CD4-positive, alpha-beta memory T cell (primary cell): ENCODE measurements at regions not wholly inside any gene's neighbourhood (a gene's known extent, or its start where the extent isn't known, plus 50 kb on each side); places are given as distances from the start of the nearest gene placed in this dataset.

Source experiments
- CTCF ChIA-PET: fragments of 350-600 bp; sonication (Branson Sonifier 250); formaldehyde crosslinking; loops from one replicate; lab custom pipeline; 2021; ENCODE audit warnings: inconsistent platforms; ENCODE audit not compliant: partially characterized antibody; lab: Charles Lee
- POLR2A ChIA-PET: fragments of 350-600 bp; sonication (Branson Sonifier 250); formaldehyde crosslinking; loops from one replicate; lab custom pipeline; 2021; ENCODE audit not compliant: partially characterized antibody; lab: Charles Lee
- DNase-seq, 5 donors: peaks; one replicate each; pipeline versions ENCODE4 v3.0.0 to v3.0.0-alpha.2; 2020 to 2022; ENCODE audit warnings: mixed read lengths in 1 of 5
- H3K27ac ChIP-seq: one replicate; pipeline ENCODE4 v1.7.0; 2013; ENCODE audit warnings: low read depth, low read length
- H3K27me3 ChIP-seq: 2 replicates; pipeline ENCODE4 v1.7.0; 2013; ENCODE audit warnings: mild to moderate bottlenecking, low read length, moderate library complexity; ENCODE audit not compliant: insufficient read depth
- H3K36me3 ChIP-seq: 2 replicates; pipeline ENCODE4 v1.7.0; 2013; ENCODE audit warnings: mild to moderate bottlenecking, low read length, moderate library complexity; ENCODE audit not compliant: insufficient read depth
- H3K4me1 ChIP-seq: 2 replicates; pipeline ENCODE4 v1.7.0; 2013; ENCODE audit warnings: mild to moderate bottlenecking, low read length, moderate library complexity; ENCODE audit not compliant: insufficient read depth
- H3K4me3 ChIP-seq, 2 donors: one replicate each; pipeline ENCODE4 v1.7.0; 2013; ENCODE audit warnings: low read length in 2 of 2, mild to moderate bottlenecking in 1 of 2
- H3K9me3 ChIP-seq, 2 donors: one replicate each; pipeline ENCODE4 v1.7.0; 2013; ENCODE audit warnings: low read length in 2 of 2, control low read depth in 1 of 2; ENCODE audit not compliant: control insufficient read depth in 1 of 2
- H3K27ac Mint-ChIP-seq, 7 donors: one replicate each; pipeline ENCODE4 v1.8.0; 2020 to 2021; ENCODE audit warnings: mixed read lengths in 7 of 7, mild to moderate bottlenecking in 6 of 7, inconsistent platforms in 3 of 7, moderate library complexity in 3 of 7
- H3K27me3 Mint-ChIP-seq, 2 donors: one replicate each; pipeline ENCODE4 v1.8.0; 2020 to 2021; ENCODE audit warnings: mixed read lengths in 2 of 2
- H3K36me3 Mint-ChIP-seq, 2 donors: one replicate each; pipeline ENCODE4 v1.8.0; 2020 to 2021; ENCODE audit warnings: mixed read lengths in 2 of 2, inconsistent platforms in 1 of 2, mild to moderate bottlenecking in 1 of 2
- H3K4me1 Mint-ChIP-seq, 4 donors: one replicate each; pipeline ENCODE4 v1.8.0; 2020 to 2021; ENCODE audit warnings: mixed read lengths in 4 of 4, mild to moderate bottlenecking in 1 of 4
- H3K4me3 Mint-ChIP-seq, 8 donors: one replicate each; pipeline ENCODE4 v1.8.0; 2020 to 2021; ENCODE audit warnings: mixed read lengths in 8 of 8, mild to moderate bottlenecking in 7 of 8, moderate library complexity in 6 of 8, inconsistent platforms in 3 of 8
- H3K9me3 Mint-ChIP-seq, 8 donors: one replicate each; pipeline ENCODE4 v1.8.0; 2020 to 2021; ENCODE audit warnings: mixed read lengths in 8 of 8, mild to moderate bottlenecking in 5 of 8, inconsistent platforms in 3 of 8, moderate library complexity in 1 of 8
- intact Hi-C: fragments of 100-400 bp; cut with micrococcal nuclease; formaldehyde crosslinking; loops from one replicate; pipeline ENCODE4 v1.15.1; 2023

GRCh38 chr1:67540025-67540732 lies 110.0 kb upstream of the SERBP1 start:
- Histone ChIP-seq H3K4me3 (no peak overlapping the region), H3K36me3 (no peaks in the 10 kb centered on the region), H3K27me3 (no peaks in the 10 kb centered on the region), H3K9me3 (no peaks in the 10 kb centered on the region), H3K4me1 (no peaks in the 10 kb centered on the region), H3K27ac (no peak overlapping the region)
- no peak overlapping the region for H3K27ac Mint-ChIP-seq
- peaks cover 0 to 4% of the 10 kb centered on the region in 2 donors for H3K27me3 Mint-ChIP-seq
- H3K4me3 Mint-ChIP-seq: no peak overlapping the region
- no peak for DNase-seq
- CTCF ChIA-PET: interaction anchor here (1.5 to 4.2 kb wide), 7 partner anchors 8 to 227 kb away, joined by 3 to 19 read pairs (median 5); no protein-coding TSS in a partner anchor
- H3K36me3 Mint-ChIP-seq: no peaks in the 10 kb centered on the region
- H3K4me1 Mint-ChIP-seq: peaks cover 0 to 2% (median under 1%) of the 10 kb centered on the region in 4 donors
- H3K9me3 Mint-ChIP-seq: peaks cover 0 to 1% (median 0%) of the 10 kb centered on the region in 8 donors
- intact Hi-C loops: no loop called here
- POLR2A ChIA-PET: no interaction called here

- Mint-ChIP-seq H3K9me3 (peaks cover 0 to 1% (median 0%) of the 10 kb centered on the region in 8 donors), H3K27me3 (no peaks in the 10 kb centered on the region), H3K27ac (no peak overlapping the region), H3K4me1 (no peaks in the 10 kb centered on the region), H3K36me3 (no peaks in the 10 kb centered on the region), H3K4me3 (no peak overlapping the region)
- intact Hi-C loops: no loop called here
- no peaks in the 10 kb centered on the region for H3K36me3 ChIP-seq
- H3K9me3 ChIP-seq: no peaks in the 10 kb centered on the region
- ChIA-PET POLR2A (no interaction called here), CTCF (interaction anchor here (1.2 to 4.2 kb wide), 8 partner anchors 8 to 226 kb away, joined by 3 to 19 read pairs (median 4); no protein-coding TSS in a partner anchor)
- no peak for DNase-seq
- H3K27ac ChIP-seq: no peak overlapping the region
- no peak overlapping the region for H3K4me3 ChIP-seq
- H3K27me3 ChIP-seq: no peaks in the 10 kb centered on the region
- H3K4me1 ChIP-seq: no peaks in the 10 kb centered on the region
Measured at GRCh38 chr1:67540733-67541125, 110.5 kb upstream of the SERBP1 start.

- H3K36me3 ChIP-seq: no peaks in the 10 kb centered on the region
- peaks cover 0 to 1% of the 10 kb centered on the region in 2 donors for H3K27me3 Mint-ChIP-seq
- CTCF ChIA-PET: interaction anchor here (3.9 to 4.2 kb wide), 2 partner anchors 218 to 224 kb away, joined by 17 to 19 read pairs; no protein-coding TSS in a partner anchor
- no peaks in the 10 kb centered on the region for H3K27me3 ChIP-seq
- POLR2A ChIA-PET: no interaction called here
- no peak overlapping the region for H3K4me3 Mint-ChIP-seq
- no peaks in the 10 kb centered on the region for H3K36me3 Mint-ChIP-seq
- H3K4me1 ChIP-seq: no peaks in the 10 kb centered on the region
- intact Hi-C loops: no loop called here
- no peak overlapping the region for H3K4me3 ChIP-seq
- H3K9me3 Mint-ChIP-seq: peaks cover 0 to 1% (median 0%) of the 10 kb centered on the region in 8 donors
- H3K27ac Mint-ChIP-seq: no peak overlapping the region
- peaks cover 0 to 3% (median 0%) of the 10 kb centered on the region in 4 donors for H3K4me1 Mint-ChIP-seq
- DNase-seq: no peak
- H3K27ac ChIP-seq: no peak overlapping the region
- H3K9me3 ChIP-seq: no peaks in the 10 kb centered on the region
Measured at GRCh38 chr1:67542747-67543146, 112.5 kb upstream of the SERBP1 start.

GRCh38 chr1:67544921-67545320 lies 114.7 kb upstream of the SERBP1 start:
- Mint-ChIP-seq H3K27ac (no peak overlapping the region), H3K36me3 (no peaks in the 10 kb centered on the region), H3K27me3 (peaks cover 0 to 4% of the 10 kb centered on the region in 2 donors), H3K4me3 (no peak overlapping the region), H3K4me1 (peaks cover 0 to 3% (median 0%) of the 10 kb centered on the region in 4 donors), H3K9me3 (peaks cover 0 to 3% (median 0%) of the 10 kb centered on the region in 8 donors)
- Histone ChIP-seq H3K27me3 (no peaks in the 10 kb centered on the region), H3K4me1 (no peaks in the 10 kb centered on the region), H3K9me3 (no peaks in the 10 kb centered on the region), H3K36me3 (no peaks in the 10 kb centered on the region), H3K4me3 (no peak overlapping the region), H3K27ac (no peak overlapping the region)
- intact Hi-C loops: no loop called here
- no peak for DNase-seq
- CTCF ChIA-PET: interaction anchor here (0.6 to 2.4 kb wide), 4 partner anchors 9 to 215 kb away, joined by 3 to 9 read pairs (median 4); no protein-coding TSS in a partner anchor
- POLR2A ChIA-PET: no interaction called here

GRCh38 chr1:67545364-67545763 lies 115.2 kb upstream of the SERBP1 start:
- H3K27me3 ChIP-seq: no peaks in the 10 kb centered on the region
- intact Hi-C loops: no loop called here
- Mint-ChIP-seq H3K27ac (no peak overlapping the region), H3K4me1 (peaks cover 0 to 3% (median 0%) of the 10 kb centered on the region in 4 donors), H3K9me3 (peaks cover 0 to 3% (median 0%) of the 10 kb centered on the region in 8 donors), H3K27me3 (peaks cover 0 to 4% of the 10 kb centered on the region in 2 donors), H3K4me3 (no peak overlapping the region), H3K36me3 (no peaks in the 10 kb centered on the region)
- no peaks in the 10 kb centered on the region for H3K4me1 ChIP-seq
- H3K9me3 ChIP-seq: no peaks in the 10 kb centered on the region
- H3K4me3 ChIP-seq: no peak overlapping the region
- DNase-seq: no peak
- POLR2A ChIA-PET: no interaction called here
- no peaks in the 10 kb centered on the region for H3K36me3 ChIP-seq
- CTCF ChIA-PET: interaction anchor here (1.1 to 2.4 kb wide), 3 partner anchors 13 to 215 kb away, joined by 3 to 9 read pairs (median 4); no protein-coding TSS in a partner anchor
- no peak overlapping the region for H3K27ac ChIP-seq

- Mint-ChIP-seq H3K9me3 (peaks cover 0 to 3% (median 0%) of the 10 kb centered on the region in 8 donors), H3K4me1 (peaks cover 0 to under 1% (median 0%) of the 10 kb centered on the region in 4 donors), H3K36me3 (no peaks in the 10 kb centered on the region), H3K4me3 (no peak overlapping the region), H3K27me3 (peaks cover 12 to 15% of the 10 kb centered on the region in 2 donors), H3K27ac (no peak overlapping the region)
- no peak overlapping the region for H3K27ac ChIP-seq
- no peaks in the 10 kb centered on the region for H3K9me3 ChIP-seq
- no peaks in the 10 kb centered on the region for H3K36me3 ChIP-seq
- no peaks in the 10 kb centered on the region for H3K27me3 ChIP-seq
- ChIA-PET POLR2A (no interaction called here), CTCF (interaction anchor here (2.1 to 2.2 kb wide), 2 partner anchors 10 to 209 kb away, joined by 7 to 13 read pairs; no protein-coding TSS in a partner anchor)
- intact Hi-C loops: no loop called here
- DNase-seq: no peak
- H3K4me3 ChIP-seq: no peak overlapping the region
- no peaks in the 10 kb centered on the region for H3K4me1 ChIP-seq
Measured at GRCh38 chr1:67551375-67551774, 121.2 kb upstream of the SERBP1 start.

- Histone ChIP-seq H3K9me3 (no peaks in the 10 kb centered on the region), H3K4me3 (no peak overlapping the region), H3K27ac (no peak overlapping the region), H3K36me3 (no peaks in the 10 kb centered on the region), H3K27me3 (no peaks in the 10 kb centered on the region), H3K4me1 (no peaks in the 10 kb centered on the region)
- Mint-ChIP-seq H3K4me1 (no peaks in the 10 kb centered on the region), H3K4me3 (no peak overlapping the region), H3K27ac (no peak overlapping the region), H3K27me3 (peaks cover 13 to 15% of the 10 kb centered on the region in 2 donors), H3K36me3 (no peaks in the 10 kb centered on the region), H3K9me3 (peaks cover 0 to 3% (median 0%) of the 10 kb centered on the region in 8 donors)
- DNase-seq: no peak
- intact Hi-C loops: no loop called here
- CTCF ChIA-PET: interaction anchor here (2.1 to 2.2 kb wide), 2 partner anchors 9 to 208 kb away, joined by 7 to 13 read pairs; no protein-coding TSS in a partner anchor
- POLR2A ChIA-PET: no interaction called here
Measured at GRCh38 chr1:67552336-67552759, 122.1 kb upstream of the SERBP1 start.
